ENCODE measurements at regions not wholly inside any gene's neighbourhood (a gene's known extent, or its start where the extent isn't known, plus 50 kb on each side); places are given as distances from the start of the nearest gene placed in this dataset.

DNA sequence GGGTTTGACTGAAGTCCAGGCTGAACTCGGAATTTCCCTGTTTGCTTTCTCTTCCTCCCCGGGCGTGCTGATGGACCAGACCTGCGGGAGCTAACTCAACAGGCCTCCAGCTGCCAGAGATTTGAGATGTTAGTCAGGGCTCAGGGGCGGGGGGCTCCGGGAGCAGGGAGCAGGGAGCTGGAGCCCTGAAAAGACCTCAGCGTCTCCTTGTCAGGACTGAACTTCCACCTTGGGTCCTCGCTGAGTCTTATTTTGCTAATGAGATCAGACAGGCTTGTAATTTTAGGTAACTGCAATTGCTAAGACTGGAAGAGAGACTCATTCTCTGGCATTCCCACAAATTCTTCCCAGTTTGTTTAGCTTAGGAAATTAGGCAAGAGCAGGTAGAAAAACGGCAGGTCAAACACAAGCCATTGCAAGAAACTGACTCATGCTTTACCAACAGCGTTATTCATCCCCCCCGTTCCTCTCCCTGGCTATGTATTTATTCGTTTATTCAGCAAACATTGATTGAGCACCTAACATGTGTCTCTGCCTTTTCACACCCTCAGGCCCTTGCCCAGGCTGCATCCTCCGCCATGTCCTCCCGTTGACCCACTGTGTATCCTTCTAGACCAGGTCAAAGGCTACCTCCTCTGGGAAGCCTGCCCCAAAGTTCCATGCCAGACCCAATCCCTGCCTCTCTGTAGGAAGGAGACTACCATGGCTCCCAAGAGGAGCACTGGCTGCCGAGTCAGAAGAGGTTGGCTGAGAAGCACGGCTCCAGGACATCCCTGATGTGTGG is 80.4 kb upstream of the DIO3 start:
- TF ChIP-seq POLR2A (IDR thresholded peaks at IDR 0.05; ENCODE audit: low read depth, low read length) (no peak), POLR2AphosphoS5 (IDR thresholded peaks at IDR 0.05; ENCODE audit: low read depth, low read length) (no peak), TAF1 (IDR thresholded peaks at IDR 0.05; ENCODE audit: borderline replicate concordance, low read depth, low read length) (no peak)

Measured in GM12892 (cell line).